H54 (cell line): ENCODE measurements at regions not wholly inside any gene's neighbourhood (a gene's known extent, or its start where the extent isn't known, plus 50 kb on each side); places are given as distances from the start of the nearest gene placed in this dataset.
"Not testable (repeated sequence)": the region's sequence is repeated elsewhere in the genome, so short reads cannot be mapped to it uniquely, and the experiment has no call there.

Experiments used
- DNase-seq: peaks from one replicate; pipeline ENCODE4 v3.0.0; 2011; ENCODE audit warnings: low spot score, mixed read lengths; ENCODE audit not compliant: insufficient read length
- FAIRE-seq: peaks from 3 replicates; lab custom pipeline; 2011; peaks lifted over from hg19 to GRCh38; lab: Jason Lieb, UNC
- POLR2A ChIP-seq: IDR thresholded peaks from 2 replicates; pipeline ENCODE4 v1.6.1; 2011; ENCODE audit warnings: low read depth, mild to moderate bottlenecking, low read length

DNA sequence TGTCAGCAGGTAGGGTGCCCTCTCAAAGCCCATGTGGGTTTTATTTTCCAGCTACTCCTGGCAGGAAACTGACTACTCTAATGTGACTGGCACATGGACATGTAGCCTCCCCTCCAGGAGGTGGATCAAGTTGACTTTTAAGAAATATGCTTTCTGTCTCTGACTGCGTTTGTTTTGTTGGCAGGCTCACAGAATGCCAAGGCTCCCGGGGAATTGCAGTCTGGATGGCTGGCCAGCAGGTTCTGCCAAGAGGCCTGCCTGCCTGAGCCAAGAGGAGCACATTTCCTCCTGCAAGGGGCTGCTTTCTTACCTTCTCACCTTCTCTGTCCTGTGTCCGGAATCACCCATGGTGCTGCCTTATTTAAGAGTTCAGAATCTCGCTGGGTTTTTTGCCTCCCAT lies 217.3 kb upstream of the ERCC4 start:
- no peak for FAIRE-seq
- DNase-seq: no peak

DNA sequence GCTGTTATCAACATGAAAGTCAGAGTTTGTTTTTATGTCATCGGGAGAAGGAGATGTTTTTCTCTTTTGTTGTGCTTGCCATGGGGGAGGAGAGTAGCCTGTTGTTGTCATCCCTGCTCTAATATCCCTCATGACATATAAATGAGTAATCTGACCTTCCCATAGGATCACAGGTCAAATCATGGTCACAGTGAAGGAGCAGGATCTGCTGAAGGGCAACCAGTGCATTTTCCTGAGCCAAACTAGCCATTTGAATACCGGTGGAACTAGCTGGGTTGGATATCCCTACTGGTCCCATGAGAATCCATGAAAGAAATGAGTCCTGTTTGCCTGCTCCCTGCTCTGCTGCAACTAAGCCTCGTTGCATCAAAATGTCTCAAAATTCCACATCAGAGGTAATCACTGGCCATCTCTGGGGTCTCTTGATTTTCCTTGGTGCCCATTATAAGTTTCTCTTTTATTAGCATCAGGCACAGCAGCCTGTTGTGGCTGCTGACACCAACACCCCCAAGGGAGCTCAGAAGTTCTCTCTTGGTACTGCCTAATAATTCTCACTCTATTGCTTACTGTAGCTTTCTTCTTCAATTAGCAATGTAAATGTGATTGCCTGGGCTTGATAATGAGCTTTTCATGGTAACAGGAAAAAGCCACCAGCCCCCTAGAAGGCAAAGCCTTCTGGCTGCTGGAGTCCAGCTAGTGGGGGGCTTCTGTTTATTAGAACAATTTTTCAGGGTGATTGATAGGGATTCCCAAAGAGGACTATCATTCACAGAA lies 211.4 kb upstream of the ERCC4 start:
- FAIRE-seq (no peak), DNase-seq (no peak)
- no peak for TF ChIP-seq POLR2A

More for the DNA sequence above, 217.3 kb upstream of the ERCC4 start:
- no peak for TF ChIP-seq POLR2A

GRCh38 chr16:13718748-13719147 lies 201.2 kb upstream of the ERCC4 start:
- DNase-seq (no peak), FAIRE-seq (no peak)

DNA sequence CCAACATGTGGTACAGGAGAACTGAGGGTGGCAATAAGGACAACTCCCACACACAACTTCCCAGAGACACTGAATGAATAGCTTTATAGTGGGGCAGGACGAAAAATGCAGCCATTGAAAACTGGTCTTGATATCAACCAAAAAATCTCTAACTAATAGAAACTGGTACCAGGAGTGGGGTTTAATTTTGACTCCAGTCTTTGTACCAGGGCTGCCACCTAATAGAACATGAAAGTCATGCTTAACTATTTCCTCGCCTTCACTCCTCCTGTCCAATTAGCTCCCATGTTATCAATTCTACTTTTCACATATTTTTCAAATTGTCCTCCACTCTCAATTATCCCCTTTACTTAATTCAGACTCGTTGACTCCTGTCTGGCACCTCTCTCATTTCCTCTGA lies 192.0 kb upstream of the ERCC4 start:
- no peak for FAIRE-seq
- DNase-seq: no peak
- no peak for TF ChIP-seq POLR2A

More at GRCh38 chr16:13718748-13719147, 201.2 kb upstream of the ERCC4 start:
- no peak for TF ChIP-seq POLR2A

DNA sequence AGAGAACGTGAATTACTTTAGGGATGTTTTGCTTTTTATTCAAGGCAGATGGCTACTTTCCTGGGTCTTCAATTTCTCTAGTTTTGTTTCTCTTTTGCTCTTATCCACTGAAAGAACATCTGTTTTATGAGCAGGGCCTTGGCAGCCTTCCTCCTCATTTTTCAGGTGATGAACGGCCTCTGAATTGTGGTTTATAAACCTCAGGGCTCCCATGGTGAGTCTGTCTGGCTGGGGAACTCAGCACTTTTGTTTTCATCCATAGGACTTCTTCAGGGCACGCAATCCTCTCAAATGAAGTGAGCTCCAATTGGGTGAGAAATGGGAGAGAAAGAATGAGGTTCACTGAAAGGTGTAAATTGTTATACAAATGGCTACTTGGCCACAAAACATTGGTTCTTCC lies 186.4 kb upstream of the ERCC4 start:
- FAIRE-seq (no peak), DNase-seq (no peak)
- no peak for TF ChIP-seq POLR2A

- not testable (repeated sequence) for FAIRE-seq, DNase-seq
Measured at GRCh38 chr16:13739621-13740373, 180.2 kb upstream of the ERCC4 start.

DNA sequence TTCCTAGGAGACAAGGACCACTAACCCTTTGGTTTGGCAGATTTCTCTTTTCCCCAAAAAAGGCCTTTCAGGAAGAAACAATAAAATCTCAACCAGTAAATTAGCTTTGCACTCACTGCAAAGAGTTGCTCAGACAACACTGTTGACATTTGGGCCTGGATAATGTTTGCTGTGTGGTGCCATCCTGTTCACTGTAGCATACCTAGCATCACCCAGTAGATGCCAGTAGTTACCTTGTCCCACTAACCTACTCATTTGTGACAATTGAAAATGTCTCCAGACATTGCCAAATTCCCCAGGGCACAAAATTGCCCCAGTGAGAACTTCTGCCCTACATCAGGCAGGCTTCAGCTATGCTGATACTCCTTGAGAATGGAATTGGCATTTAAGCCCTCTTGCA lies 177.0 kb upstream of the ERCC4 start:
- no peak for TF ChIP-seq POLR2A
- DNase-seq (no peak), FAIRE-seq (no peak)

DNA sequence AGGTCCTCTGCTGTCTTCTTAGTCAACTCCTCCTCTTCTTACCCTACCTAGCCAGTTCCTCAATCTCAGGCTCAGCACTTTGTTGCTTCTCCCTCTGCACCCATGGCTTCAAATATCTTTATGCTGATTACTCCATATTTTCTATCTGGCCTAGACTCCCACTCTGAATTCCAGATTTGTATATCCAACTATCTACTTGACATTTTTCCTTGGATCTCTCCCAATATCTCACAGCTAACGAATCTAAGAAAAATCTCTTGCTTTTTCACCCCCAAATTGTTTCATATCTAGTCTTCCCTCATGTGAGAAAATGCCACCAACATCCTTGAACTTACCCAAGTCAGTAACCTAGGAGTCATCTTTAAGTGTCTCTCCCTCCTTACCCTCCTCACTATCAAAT lies 176.4 kb upstream of the ERCC4 start:
- DNase-seq: no peak
- no peak for TF ChIP-seq POLR2A
- FAIRE-seq: no peak

- FAIRE-seq (no peak), DNase-seq (no peak)
- no peak for TF ChIP-seq POLR2A
Measured at GRCh38 chr16:13756411-13757140, 163.4 kb upstream of the ERCC4 start.

GRCh38 chr16:13766334-13766733 lies 153.6 kb upstream of the ERCC4 start:
- no peak for FAIRE-seq
- DNase-seq: no peak
- TF ChIP-seq POLR2A: no peak

DNA sequence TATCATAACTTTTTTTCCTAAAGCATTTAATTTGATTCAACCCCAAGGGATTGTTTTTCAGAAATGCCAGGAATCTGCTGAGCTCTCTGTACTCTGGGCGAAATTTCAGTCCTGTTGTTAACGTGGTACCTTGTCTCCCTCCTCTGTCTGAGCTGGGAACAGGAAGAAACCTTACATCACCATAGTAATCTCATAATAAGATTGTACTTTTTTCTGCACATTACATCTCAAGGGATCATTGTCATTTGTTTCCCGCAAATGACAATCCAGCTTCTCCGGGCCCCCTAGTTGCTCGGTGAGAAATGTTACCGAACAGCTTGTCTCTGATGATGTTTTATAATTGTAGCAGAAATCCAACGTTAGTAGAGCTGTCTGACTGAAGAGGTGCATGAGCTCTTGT lies 152.7 kb upstream of the ERCC4 start:
- no peak for TF ChIP-seq POLR2A
- DNase-seq (no peak), FAIRE-seq (no peak)

DNA sequence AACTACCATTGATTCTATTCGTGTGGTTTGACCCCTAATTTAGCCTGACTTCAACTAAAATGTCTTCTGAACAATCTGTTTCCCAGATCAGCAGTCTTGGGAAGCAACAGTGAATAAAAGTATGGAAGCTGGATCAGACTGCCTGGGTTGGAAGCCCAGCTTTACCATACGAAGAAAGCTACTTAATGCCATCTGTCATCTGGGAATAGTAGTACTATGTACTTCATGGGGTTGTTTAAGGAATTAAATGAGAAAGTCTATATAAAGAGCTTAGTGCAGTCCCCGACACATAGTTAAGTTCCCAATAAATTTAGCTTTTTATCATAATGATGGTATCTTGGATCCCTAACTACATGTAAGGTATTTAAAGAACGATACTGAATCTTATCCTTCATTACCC lies 151.5 kb upstream of the ERCC4 start:
- no peak for TF ChIP-seq POLR2A
- DNase-seq: no peak
- no peak for FAIRE-seq

GRCh38 chr16:13770436-13770835 lies 149.5 kb upstream of the ERCC4 start:
- DNase-seq (no peak), FAIRE-seq (no peak)
- no peak for TF ChIP-seq POLR2A

GRCh38 chr16:13772782-13773181 lies 147.2 kb upstream of the ERCC4 start:
- DNase-seq (no peak), FAIRE-seq (no peak)
- no peak for TF ChIP-seq POLR2A
